Esophagus muscularis mucosa (tissue), 4 donors: ENCODE measurements at regions not wholly inside any gene's neighbourhood (a gene's known extent, or its start where the extent isn't known, plus 50 kb on each side); places are given as distances from the start of the nearest gene placed in this dataset.

ENCODE experiments used
- CTCF ChIP-seq, 3 experiments: fragments of 200-600 bp in 2 of 3; fragments of 450-650 bp in 1 of 3; sonication (generic) in 2 of 3; IDR thresholded peaks; one replicate each; pipeline ENCODE4 v1.5.1; 2017 to 2019; ENCODE audit warnings: antibody characterized with exemption in 3 of 3, mild to moderate bottlenecking in 2 of 3, moderate library complexity in 1 of 3
- EP300 ChIP-seq: sonication (generic); formaldehyde crosslinking; IDR thresholded peaks from one replicate; pipeline ENCODE4 v1.6.1; 2017; ENCODE audit warnings: antibody characterized with exemption
- POLR2A ChIP-seq: fragments of 450-650 bp; IDR thresholded peaks from one replicate; pipeline ENCODE4 v1.6.1; 2017; ENCODE audit warnings: antibody characterized with exemption, moderate library complexity, mild to moderate bottlenecking, low read depth
- POLR2AphosphoS5 ChIP-seq, 2 donors: sonication (generic); formaldehyde crosslinking; IDR thresholded peaks; one replicate each; pipeline ENCODE4 v1.6.1; 2017; ENCODE audit warnings: antibody characterized with exemption in 2 of 2

GRCh38 chr3:82581350-82581749 is 819.9 kb upstream of the GBE1 start:
- TF ChIP-seq POLR2A (no peak), POLR2AphosphoS5 (IDR thresholded peaks at IDR 0.05) (no peak), CTCF (IDR thresholded peaks at IDR 0.05) (no peak), EP300 (no peak)
